ENCODE measurements at regions not wholly inside any gene's neighbourhood (a gene's known extent, or its start where the extent isn't known, plus 50 kb on each side); places are given as distances from the start of the nearest gene placed in this dataset.
A peak's percentile ranks its signal among the peaks of the same experiment; 100 is the strongest.

DNA sequence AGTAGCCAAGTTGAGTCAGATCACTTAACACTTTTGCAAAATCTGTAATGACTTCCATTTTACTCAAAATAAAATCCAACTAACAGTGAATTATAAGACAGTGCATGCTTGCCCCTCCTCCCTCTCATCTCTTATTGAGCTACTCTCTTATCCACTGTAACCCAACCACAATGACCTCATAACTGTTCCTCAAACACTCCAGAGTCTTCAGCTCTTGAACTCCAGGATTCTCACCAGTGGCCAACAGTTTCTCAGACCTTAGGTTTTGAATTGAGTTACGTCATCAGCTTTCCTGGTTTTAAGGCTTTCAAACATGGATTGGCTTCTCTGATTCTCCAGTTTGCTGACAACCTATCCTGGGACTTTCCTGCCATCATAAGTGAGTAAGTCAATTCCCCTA, 938.3 kb downstream of the RAB28 start:
- H3K36me3 ChIP-seq (replicated peaks in 1 of 2; ENCODE audit: control insufficient read depth in 1 of 2, insufficient read depth in 2 of 2, low read length in 2 of 2): no peaks in the 10 kb centered on the region
- FAIRE-seq: no peak
- H2AFZ ChIP-seq (ENCODE audit: low read length): no peak overlapping the region
- no peaks in the 10 kb centered on the region for H3K27me3 ChIP-seq (ENCODE audit: control insufficient read depth in 1 of 2, insufficient read depth in 2 of 2, low read length in 2 of 2)
- H3K79me2 ChIP-seq (ENCODE audit: insufficient read depth, low read length): no peaks in the 10 kb centered on the region
- BruUV-seq (replicated peaks): no TSS peak
- H3K4me3 ChIP-seq (replicated peaks in 1 of 3; ENCODE audit: insufficient read depth in 1 of 3, low read depth in 2 of 3, low read length in 3 of 3): no peak overlapping the region
- in situ Hi-C loops (cut with HindIII; ENCODE audit: extremely low pct_ligation_motif_present, low pct_unique_long_range_greater_than_20kb) (no loop called here), intact Hi-C loops (cut with micrococcal nuclease; ENCODE audit: unreplicated experiment) (no loop called here)
- ChIA-PET CTCF (ENCODE audit: low intra/inter-chr PET ratio, low total read pairs) (no interaction called here), POLR2A (no interaction called here)
- TF ChIP-seq POLR2AphosphoS2 (IDR thresholded peaks at IDR 0.05; ENCODE audit: low read depth, low read length) (no peak), ELF3 (CRISPR knock-in tag; IDR thresholded peaks at IDR 0.05) (no peak), CREB1 (IDR thresholded peaks at IDR 0.05) (peak; percentile 77), CREB1 (CRISPR knock-in tag; IDR thresholded peaks at IDR 0.05) (no peak), ZNF234 (CRISPR knock-in tag; conservative IDR thresholded peaks at IDR 0.05) (no peak), ZNF891 (CRISPR knock-in tag; IDR thresholded peaks at IDR 0.05) (no peak), SRF (IDR thresholded peaks at IDR 0.05; ENCODE audit: low read depth, low read length) (no peak), ATF7 (IDR thresholded peaks at IDR 0.05) (peak; percentile 90), ATF7 (CRISPR knock-in tag; IDR thresholded peaks at IDR 0.05) (no peak)
- TF ChIP-seq, protein P1, sequence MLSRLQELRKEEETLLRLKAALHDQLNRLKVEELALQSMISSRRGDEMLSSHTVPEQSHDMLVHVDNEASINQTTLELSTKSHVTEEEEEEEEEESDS (CRISPR knock-in tag; IDR thresholded peaks at IDR 0.05; ENCODE audit: borderline replicate concordance): no peak
- H3K4me2 ChIP-seq (ENCODE audit: low read depth, low read length): no peak overlapping the region
- 43% methylated on average over 1 of the region's 1 CpG for WGBS (ENCODE audit: low lambda C conversion rate)
- no peak overlapping the region for H3K27ac ChIP-seq (ENCODE audit: extremely low read length, insufficient read depth, low read length)
- peaks cover 7% of the 10 kb centered on the region; the same call in 1 of the 2 replicates for H3K9me3 ChIP-seq (ENCODE audit: low read length)
- ATAC-seq: no peak
- peaks cover 13% of the 10 kb centered on the region for H3K4me1 ChIP-seq (ENCODE audit: insufficient read depth, low read length)
- H3K9ac ChIP-seq (ENCODE audit: insufficient read depth, low read depth, low read length): no peak overlapping the region
- no peaks in the 10 kb centered on the region for H4K20me1 ChIP-seq (ENCODE audit: insufficient read depth, low read length)
- no peak for DNase-seq (ENCODE audit: low spot score)

GRCh38 chr4:12538162-12538561, 946.0 kb downstream of the RAB28 start:
- Histone ChIP-seq H3K9ac (ENCODE audit: insufficient read depth, low read depth, low read length) (no peak overlapping the region), H3K4me3 (replicated peaks in 1 of 3; ENCODE audit: insufficient read depth in 1 of 3, low read depth in 2 of 3, low read length in 3 of 3) (no peak overlapping the region), H3K36me3 (replicated peaks in 1 of 2; ENCODE audit: control insufficient read depth in 1 of 2, insufficient read depth in 2 of 2, low read length in 2 of 2) (no peaks in the 10 kb centered on the region), H3K9me3 (ENCODE audit: low read length) (0 out of 2 replicates have a peak, but pooled peaks cover 8% of the 10 kb centered on the region), H3K4me2 (ENCODE audit: low read depth, low read length) (peak overlapping the region; percentile 8; the same call in 1 of the 2 replicates), H3K27me3 (ENCODE audit: control insufficient read depth in 1 of 2, insufficient read depth in 2 of 2, low read length in 2 of 2) (no peaks in the 10 kb centered on the region), H3K27ac (ENCODE audit: extremely low read length, insufficient read depth, low read length) (no peak overlapping the region), H4K20me1 (ENCODE audit: insufficient read depth, low read length) (no peaks in the 10 kb centered on the region), H3K4me1 (ENCODE audit: insufficient read depth, low read length) (peaks cover 12% of the 10 kb centered on the region; the same call in 1 of the 2 replicates), H3K79me2 (ENCODE audit: insufficient read depth, low read length) (no peaks in the 10 kb centered on the region), H2AFZ (ENCODE audit: low read length) (no peak overlapping the region)
- in situ Hi-C loops (cut with HindIII; ENCODE audit: extremely low pct_ligation_motif_present, low pct_unique_long_range_greater_than_20kb): no loop called here
- CTCF ChIA-PET (ENCODE audit: low intra/inter-chr PET ratio, low total read pairs): no interaction called here
- intact Hi-C loops (cut with micrococcal nuclease; ENCODE audit: unreplicated experiment): no loop called here
- 50% methylated on average over 17 of the region's 17 CpGs for WGBS (ENCODE audit: low lambda C conversion rate)
- FAIRE-seq (no peak), ATAC-seq (peak; percentile 46; the same call in 2 of the 3 replicates), DNase-seq (ENCODE audit: low spot score) (no peak)
- no TSS peak for BruUV-seq (replicated peaks)
- TF ChIP-seq HNRNPLL (IDR thresholded peaks at IDR 0.05; ENCODE audit: low read depth, low read length, poor library complexity, severe bottlenecking): peak; percentile 85
- no peak for TF ChIP-seq RORA (CRISPR knock-in tag; IDR thresholded peaks at IDR 0.05)
- POLR2A ChIA-PET: no interaction called here

Data from HepG2 (cell line).